ENCODE measurements at regions not wholly inside any gene's neighbourhood (a gene's known extent, or its start where the extent isn't known, plus 50 kb on each side); places are given as distances from the start of the nearest gene placed in this dataset.

- no peak for DNase-seq (ENCODE audit: low spot score)
Measured at GRCh38 chr2:204049635-204050034, 113.1 kb downstream of the ICOS start.

GRCh38 chr2:204050681-204051080 is 114.1 kb downstream of the ICOS start:
- DNase-seq (ENCODE audit: low spot score), result no peak

- DNase-seq (ENCODE audit: low spot score), result no peak
Measured at GRCh38 chr2:204051476-204051875, 114.9 kb downstream of the ICOS start.

GRCh38 chr2:204051984-204052556 is 115.5 kb downstream of the ICOS start:
- no peak for DNase-seq (ENCODE audit: low spot score)

GRCh38 chr2:204059016-204059415 is 122.5 kb downstream of the ICOS start:
- no peak for DNase-seq (ENCODE audit: low spot score)

- DNase-seq (ENCODE audit: low spot score), result no peak
Measured at GRCh38 chr2:204060841-204061240, 124.3 kb downstream of the ICOS start.

GRCh38 chr2:204061241-204061640 is 124.7 kb downstream of the ICOS start:
- no peak for DNase-seq (ENCODE audit: low spot score)

- no peak for DNase-seq (ENCODE audit: low spot score)
Measured at GRCh38 chr2:204064119-204064518, 127.6 kb downstream of the ICOS start.

GRCh38 chr2:204065566-204065965 is 129.0 kb downstream of the ICOS start:
- DNase-seq (ENCODE audit: low spot score), result no peak

GRCh38 chr2:204066051-204066450 is 129.5 kb downstream of the ICOS start:
- no peak for DNase-seq (ENCODE audit: low spot score)

GRCh38 chr2:204069804-204070203 is 133.2 kb downstream of the ICOS start:
- no peak for DNase-seq (ENCODE audit: low spot score)

- peak; percentile 16 for DNase-seq (ENCODE audit: low spot score)
Measured at GRCh38 chr2:204072443-204073324, 136.1 kb downstream of the ICOS start.

- DNase-seq (ENCODE audit: low spot score), result no peak
Measured at GRCh38 chr2:204074456-204074855, 137.9 kb downstream of the ICOS start.

- no peak for DNase-seq (ENCODE audit: low spot score)
Measured at GRCh38 chr2:204078003-204078698, 141.6 kb downstream of the ICOS start.

GRCh38 chr2:204081487-204082425 is 145.2 kb downstream of the ICOS start:
- no peak for DNase-seq (ENCODE audit: low spot score)

GRCh38 chr2:204086167-204086566 is 149.6 kb downstream of the ICOS start:
- no peak for DNase-seq (ENCODE audit: low spot score)

GRCh38 chr2:204089105-204089504 is 152.5 kb downstream of the ICOS start:
- DNase-seq (ENCODE audit: low spot score), result no peak

GRCh38 chr2:204089574-204089973 is 153.0 kb downstream of the ICOS start:
- no peak for DNase-seq (ENCODE audit: low spot score)

GRCh38 chr2:204090021-204090420 is 153.5 kb downstream of the ICOS start:
- no peak for DNase-seq (ENCODE audit: low spot score)

- DNase-seq (ENCODE audit: low spot score), result no peak
Measured at GRCh38 chr2:204104811-204105210, 168.2 kb downstream of the ICOS start.

GRCh38 chr2:204108330-204108751 is 171.8 kb downstream of the ICOS start:
- DNase-seq (ENCODE audit: low spot score), result peak; percentile 44

- no peak for DNase-seq (ENCODE audit: low spot score)
Measured at GRCh38 chr2:204108781-204109295, 172.3 kb downstream of the ICOS start.
